ENCODE measurements at regions not wholly inside any gene's neighbourhood (a gene's known extent, or its start where the extent isn't known, plus 50 kb on each side); places are given as distances from the start of the nearest gene placed in this dataset.

DNA sequence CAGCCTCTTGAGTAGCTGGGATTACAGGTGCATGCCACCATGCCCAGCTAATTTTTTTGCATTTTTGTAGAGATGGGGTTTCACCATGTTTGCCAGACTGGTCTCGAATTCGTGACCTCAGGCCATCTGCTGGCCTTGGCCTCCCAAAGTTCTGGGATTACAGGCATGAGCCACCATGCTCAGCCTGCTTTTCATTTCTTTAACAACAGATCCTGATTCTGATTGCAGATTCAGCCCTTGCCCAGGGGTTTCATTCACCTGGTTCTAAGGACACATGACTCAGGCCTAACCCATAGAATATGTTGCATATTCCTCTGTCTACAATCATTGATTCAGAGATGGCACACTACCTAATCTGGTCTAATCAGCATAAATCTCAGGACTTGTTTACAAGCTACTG, 56.1 kb upstream of the CCDC112 start:
- TF ChIP-seq, protein P1, sequence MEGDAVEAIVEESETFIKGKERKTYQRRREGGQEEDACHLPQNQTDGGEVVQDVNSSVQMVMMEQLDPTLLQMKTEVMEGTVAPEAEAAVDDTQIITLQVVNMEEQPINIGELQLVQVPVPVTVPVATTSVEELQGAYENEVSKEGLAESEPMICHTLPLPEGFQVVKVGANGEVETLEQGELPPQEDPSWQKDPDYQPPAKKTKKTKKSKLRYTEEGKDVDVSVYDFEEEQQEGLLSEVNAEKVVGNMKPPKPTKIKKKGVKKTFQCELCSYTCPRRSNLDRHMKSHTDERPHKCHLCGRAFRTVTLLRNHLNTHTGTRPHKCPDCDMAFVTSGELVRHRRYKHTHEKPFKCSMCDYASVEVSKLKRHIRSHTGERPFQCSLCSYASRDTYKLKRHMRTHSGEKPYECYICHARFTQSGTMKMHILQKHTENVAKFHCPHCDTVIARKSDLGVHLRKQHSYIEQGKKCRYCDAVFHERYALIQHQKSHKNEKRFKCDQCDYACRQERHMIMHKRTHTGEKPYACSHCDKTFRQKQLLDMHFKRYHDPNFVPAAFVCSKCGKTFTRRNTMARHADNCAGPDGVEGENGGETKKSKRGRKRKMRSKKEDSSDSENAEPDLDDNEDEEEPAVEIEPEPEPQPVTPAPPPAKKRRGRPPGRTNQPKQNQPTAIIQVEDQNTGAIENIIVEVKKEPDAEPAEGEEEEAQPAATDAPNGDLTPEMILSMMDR (IDR thresholded peaks at IDR 0.05; ENCODE audit: poor library complexity) = no peak
- TF ChIP-seq EZH2 (IDR thresholded peaks at IDR 0.05; ENCODE audit: borderline replicate concordance) (no peak), EZH2phosphoT487 (IDR thresholded peaks at IDR 0.05; ENCODE audit: low read depth, severe bottlenecking, unreplicated experiment) (no peak)

All from hepatocyte (in vitro differentiated cells).